ENCODE measurements at regions not wholly inside any gene's neighbourhood (a gene's known extent, or its start where the extent isn't known, plus 50 kb on each side); places are given as distances from the start of the nearest gene placed in this dataset.

- DNase-seq (ENCODE audit: low read depth in 2 of 2, low spot score in 1 of 2): no peak
These were observed 481.7 kb downstream of the TLE1 start for GRCh38 chr9:81207651-81208050.

DNA sequence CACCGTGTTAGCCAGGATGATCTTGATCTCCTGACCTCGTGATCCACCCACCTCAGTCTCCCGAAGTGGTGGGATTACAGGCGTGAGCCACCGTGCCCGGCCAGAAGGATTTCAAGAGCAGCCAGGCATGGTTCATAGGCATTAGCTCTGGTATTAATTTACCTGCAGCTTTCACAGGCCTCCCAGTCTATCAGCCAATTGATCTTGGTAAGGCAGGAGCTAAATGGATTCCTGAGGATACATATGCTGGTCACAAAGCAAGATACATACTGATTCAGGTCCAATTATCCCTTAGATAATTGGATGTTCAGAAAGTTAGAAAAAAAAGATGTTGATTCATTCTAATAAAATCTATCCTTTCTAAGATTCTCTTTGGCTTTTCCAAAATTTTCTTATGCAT, 487.1 kb downstream of the TLE1 start:
- DNase-seq (ENCODE audit: low read depth in 2 of 2, low spot score in 1 of 2): no peak

- no peak for DNase-seq (ENCODE audit: low read depth in 2 of 2, low spot score in 1 of 2)
These were observed 494.1 kb downstream of the TLE1 start for GRCh38 chr9:81195206-81195605.

- DNase-seq (ENCODE audit: low read depth in 2 of 2, low spot score in 1 of 2): no peak
These were observed 495.7 kb downstream of the TLE1 start for GRCh38 chr9:81193362-81194339.

DNA sequence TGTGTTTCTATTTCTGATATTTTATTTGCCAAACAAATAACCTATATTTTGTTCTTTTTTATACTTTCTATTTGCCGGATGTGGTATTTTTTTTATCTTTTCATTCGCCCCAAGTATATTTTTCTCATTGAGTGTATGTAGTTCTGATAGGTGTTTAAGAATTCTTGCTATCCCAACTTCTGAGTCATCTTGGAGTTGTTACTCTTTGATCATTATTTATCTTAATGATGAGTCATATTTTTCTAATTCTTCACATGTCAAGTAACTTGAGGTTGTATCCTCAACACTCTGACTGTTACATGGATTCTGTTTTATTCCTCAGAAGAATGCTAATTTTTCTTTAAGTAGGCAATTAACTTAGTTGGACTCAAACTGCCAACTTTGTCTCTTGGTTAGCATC, 498.1 kb downstream of the TLE1 start:
- no peak for DNase-seq (ENCODE audit: low read depth in 2 of 2, low spot score in 1 of 2)

DNA sequence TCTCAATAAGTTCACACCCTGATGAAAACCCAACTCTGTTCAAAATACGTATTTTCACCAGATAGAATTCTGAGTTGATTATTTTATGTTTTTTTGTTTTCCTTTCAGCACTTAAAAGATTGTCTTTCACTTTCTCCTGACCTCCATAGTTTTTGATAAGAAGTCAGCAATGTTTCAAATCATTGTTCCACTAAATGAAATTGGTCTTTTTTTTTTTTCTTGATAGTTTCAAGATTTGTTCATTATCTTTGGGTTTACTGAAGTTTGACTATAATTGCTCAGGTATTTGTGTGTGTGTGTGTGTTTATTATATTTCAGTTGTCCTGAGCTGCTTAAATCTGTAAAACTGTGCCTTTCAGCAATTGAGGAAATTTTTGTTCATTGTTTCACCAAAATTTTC, 498.7 kb downstream of the TLE1 start:
- DNase-seq (ENCODE audit: low read depth in 2 of 2, low spot score in 1 of 2): no peak

GRCh38 chr9:81183761-81184160, 505.6 kb downstream of the TLE1 start:
- no peak for DNase-seq (ENCODE audit: low read depth in 2 of 2, low spot score in 1 of 2)

GRCh38 chr9:81182431-81182830, 506.9 kb downstream of the TLE1 start:
- no peak for DNase-seq (ENCODE audit: low read depth in 2 of 2, low spot score in 1 of 2)

- no peak for DNase-seq (ENCODE audit: low read depth in 2 of 2, low spot score in 1 of 2)
These were observed 515.3 kb downstream of the TLE1 start for GRCh38 chr9:81174023-81174422.

DNA sequence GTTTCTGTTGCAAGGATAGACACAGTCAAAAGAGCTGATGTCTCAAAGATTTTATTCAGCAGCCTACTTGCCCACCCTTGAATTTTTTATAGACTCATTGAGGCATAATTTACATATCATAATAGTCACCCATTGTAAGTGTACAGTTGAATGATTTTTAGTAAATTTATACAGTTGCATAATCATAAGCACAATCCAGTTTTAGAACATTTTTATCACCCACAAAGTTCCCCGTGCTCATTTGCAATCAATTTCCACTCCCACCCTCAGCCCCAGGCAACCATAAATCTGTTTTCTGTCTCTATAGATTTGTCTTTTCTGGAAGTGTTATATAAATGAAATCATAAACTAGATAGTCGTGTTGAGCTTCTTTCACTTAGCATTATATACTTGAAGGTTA, 517.7 kb downstream of the TLE1 start:
- no peak for DNase-seq (ENCODE audit: low read depth in 2 of 2, low spot score in 1 of 2)

- no peak for DNase-seq (ENCODE audit: low read depth in 2 of 2, low spot score in 1 of 2)
These were observed 527.0 kb downstream of the TLE1 start for GRCh38 chr9:81162361-81162760.

- DNase-seq (ENCODE audit: low read depth in 2 of 2, low spot score in 1 of 2): no peak
These were observed 533.0 kb downstream of the TLE1 start for GRCh38 chr9:81156381-81156780.

GRCh38 chr9:81150016-81150625, 539.2 kb downstream of the TLE1 start:
- DNase-seq (ENCODE audit: low read depth in 2 of 2, low spot score in 1 of 2): no peak

GRCh38 chr9:81146684-81147337, 542.5 kb downstream of the TLE1 start:
- DNase-seq (ENCODE audit: low read depth in 2 of 2, low spot score in 1 of 2): no peak

DNA sequence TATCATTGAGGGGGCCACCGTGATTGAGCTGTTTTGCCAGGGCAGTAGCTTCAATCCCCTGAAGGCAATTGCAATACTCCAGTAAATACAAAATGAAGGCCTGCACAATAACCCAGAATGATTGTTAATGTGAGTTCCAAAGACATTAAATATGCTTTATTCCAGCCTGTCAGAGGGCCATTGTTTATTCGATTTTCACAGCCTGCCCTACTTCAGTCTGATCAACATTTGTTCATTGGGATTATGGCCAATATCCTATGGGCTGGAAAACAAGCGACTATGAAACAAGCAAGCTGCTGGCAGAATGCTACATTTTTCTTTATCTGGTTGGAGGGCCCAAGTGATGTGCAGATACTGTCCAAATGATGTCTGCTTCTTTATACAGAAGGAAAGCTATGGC, 543.1 kb downstream of the TLE1 start:
- no peak for DNase-seq (ENCODE audit: low read depth in 2 of 2, low spot score in 1 of 2)

GRCh38 chr9:81145331-81145963, 543.9 kb downstream of the TLE1 start:
- no peak for DNase-seq (ENCODE audit: low read depth in 2 of 2, low spot score in 1 of 2)

DNA sequence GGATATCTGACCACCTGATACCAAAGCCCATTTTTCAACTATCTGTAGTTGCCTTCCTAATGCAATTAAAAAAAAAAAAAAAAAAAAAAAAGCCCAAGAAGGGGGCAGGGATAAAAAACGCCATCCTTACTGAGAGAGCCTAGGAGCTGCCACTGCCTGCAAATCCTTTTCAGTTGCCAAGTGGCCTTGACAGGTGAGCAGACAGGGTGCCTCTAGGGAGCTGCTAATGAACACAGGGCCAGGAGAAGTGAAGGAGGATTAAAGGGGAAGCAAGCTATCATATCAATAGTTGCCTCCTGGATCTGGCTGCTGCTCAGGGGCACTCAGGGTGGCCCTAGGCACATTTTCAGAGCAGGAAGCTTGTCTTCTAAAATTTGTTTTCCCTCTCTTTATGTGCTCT, 547.4 kb downstream of the TLE1 start:
- DNase-seq (ENCODE audit: low read depth in 2 of 2, low spot score in 1 of 2): no peak

GRCh38 chr9:81137976-81138568, 551.3 kb downstream of the TLE1 start:
- DNase-seq (ENCODE audit: low read depth in 2 of 2, low spot score in 1 of 2): no peak

- no peak for DNase-seq (ENCODE audit: low read depth in 2 of 2, low spot score in 1 of 2)
These were observed 556.6 kb downstream of the TLE1 start for GRCh38 chr9:81132796-81133195.

DNA sequence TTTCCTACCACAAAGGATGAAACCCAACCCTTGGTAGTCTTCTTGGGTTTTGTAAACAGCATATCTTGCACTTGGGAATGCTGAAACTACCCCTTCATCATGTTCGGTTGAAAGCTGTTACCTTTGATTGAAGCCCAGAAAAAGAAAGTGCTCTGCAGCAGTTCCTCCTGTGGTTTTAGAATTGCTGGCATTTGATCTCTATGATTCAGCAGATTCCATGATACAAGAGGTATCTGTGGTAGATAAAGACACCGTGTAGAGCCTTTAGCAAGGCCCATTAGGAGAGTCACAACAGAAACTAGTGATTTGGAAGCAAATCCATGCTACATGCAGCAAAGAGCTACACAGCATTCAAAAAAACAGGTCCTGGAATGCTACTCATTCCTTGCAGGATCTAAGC, 557.0 kb downstream of the TLE1 start:
- DNase-seq (ENCODE audit: low read depth in 2 of 2, low spot score in 1 of 2): no peak

DNA sequence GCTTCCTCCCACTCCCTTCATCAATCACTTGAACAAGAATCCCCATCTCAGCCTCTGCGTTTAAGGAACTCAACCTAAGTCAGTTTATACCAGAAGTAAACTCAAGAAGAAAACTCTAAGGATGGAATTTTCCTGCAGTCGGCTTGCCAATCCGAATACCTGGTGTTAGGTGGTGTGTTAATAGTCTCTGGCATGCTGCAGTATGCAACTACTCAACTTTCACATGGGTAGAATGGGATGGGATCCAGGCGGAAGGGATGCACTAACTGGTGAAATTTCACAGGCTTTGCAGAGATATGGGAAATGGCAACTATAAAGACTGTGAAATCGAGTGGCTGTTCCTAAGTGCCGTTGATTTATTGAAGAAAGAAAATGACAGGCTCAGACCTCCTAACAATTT, 560.6 kb downstream of the TLE1 start:
- DNase-seq (ENCODE audit: low read depth in 2 of 2, low spot score in 1 of 2): no peak
